Ascending aorta (tissue), 2 donors: ENCODE measurements at regions not wholly inside any gene's neighbourhood (a gene's known extent, or its start where the extent isn't known, plus 50 kb on each side); places are given as distances from the start of the nearest gene placed in this dataset.

Source experiments
- DNase-seq, 2 donors: peaks; one replicate each; pipeline ENCODE4 v3.0.0-alpha.2; 2019; ENCODE audit warnings: low spot score in 2 of 2
- H3K27ac ChIP-seq, 2 donors: fragments of 200-600 bp; sonication (generic); one replicate each; pipeline ENCODE4 v1.5.1; 2016 to 2017; ENCODE audit warnings: mild to moderate bottlenecking in 1 of 2
- H3K27me3 ChIP-seq: fragments of 200-600 bp; sonication (generic); one replicate; pipeline ENCODE4 v1.5.1; 2017
- H3K36me3 ChIP-seq, 2 donors: fragments of 200-600 bp; sonication (generic); one replicate each; pipeline ENCODE4 v1.5.1; 2016
- H3K4me1 ChIP-seq, 2 donors: fragments of 200-600 bp; sonication (generic); one replicate each; pipeline ENCODE4 v1.5.1; 2016 to 2017; ENCODE audit warnings: mild to moderate bottlenecking in 1 of 2
- H3K4me3 ChIP-seq, 2 donors: fragments of 200-600 bp; sonication (generic); one replicate each; pipeline ENCODE4 v1.5.1; 2016 to 2017; ENCODE audit warnings: mild to moderate bottlenecking in 1 of 2
- H3K9me3 ChIP-seq, 2 donors: fragments of 200-600 bp; sonication (generic); one replicate each; pipeline ENCODE4 v1.5.1; 2016
- CTCF ChIP-seq, 3 experiments: fragments of 200-600 bp in 2 of 3; fragments of 450-650 bp in 1 of 3; sonication (generic) in 2 of 3; IDR thresholded peaks; one replicate each; pipeline ENCODE4 v1.5.1; 2016 to 2019; ENCODE audit warnings: antibody characterized with exemption in 3 of 3, mild to moderate bottlenecking in 1 of 3, moderate library complexity in 1 of 3
- intact Hi-C: fragments of 100-400 bp; cut with DNase I; formaldehyde crosslinking; loops from one replicate; pipeline ENCODE4 v1.15.1; 2023

- intact Hi-C loops: no loop called here
- Histone ChIP-seq H3K9me3 (no peaks in the 10 kb centered on the region), H3K27ac (no peak overlapping the region), H3K36me3 (no peaks in the 10 kb centered on the region), H3K27me3 (no peaks in the 10 kb centered on the region), H3K4me1 (no peaks in the 10 kb centered on the region), H3K4me3 (no peak overlapping the region)
- no peak for DNase-seq
- TF ChIP-seq CTCF (IDR thresholded peaks at IDR 0.05): no peak
Observed at GRCh38 chr16:9438991-9439390, 347.5 kb downstream of the HAPSTR1 start.

GRCh38 chr16:9441012-9441411 lies 349.6 kb downstream of the HAPSTR1 start:
- no peak overlapping the region for H3K27ac ChIP-seq
- no peak for DNase-seq
- intact Hi-C loops: no loop called here
- H3K27me3 ChIP-seq: no peaks in the 10 kb centered on the region
- H3K9me3 ChIP-seq: no peaks in the 10 kb centered on the region
- TF ChIP-seq CTCF (IDR thresholded peaks at IDR 0.05): no peak
- H3K4me1 ChIP-seq: no peaks in the 10 kb centered on the region
- H3K36me3 ChIP-seq: no peaks in the 10 kb centered on the region
- no peak overlapping the region for H3K4me3 ChIP-seq

GRCh38 chr16:9443864-9444263 lies 352.4 kb downstream of the HAPSTR1 start:
- H3K27ac ChIP-seq: no peak overlapping the region
- DNase-seq: no peak
- H3K4me1 ChIP-seq: no peaks in the 10 kb centered on the region
- H3K4me3 ChIP-seq: no peak overlapping the region
- no peaks in the 10 kb centered on the region for H3K9me3 ChIP-seq
- TF ChIP-seq CTCF (IDR thresholded peaks at IDR 0.05): no peak
- H3K36me3 ChIP-seq: no peaks in the 10 kb centered on the region
- H3K27me3 ChIP-seq: no peaks in the 10 kb centered on the region
- intact Hi-C loops: no loop called here

- DNase-seq: no peak
- H3K4me1 ChIP-seq: no peaks in the 10 kb centered on the region
Observed at GRCh38 chr16:9446471-9447194, 355.2 kb downstream of the HAPSTR1 start.

GRCh38 chr16:9447195-9447551 lies 355.7 kb downstream of the HAPSTR1 start:
- intact Hi-C loops: no loop called here
- Histone ChIP-seq H3K4me3 (no peak overlapping the region), H3K27ac (no peak overlapping the region), H3K36me3 (no peaks in the 10 kb centered on the region), H3K4me1 (no peaks in the 10 kb centered on the region), H3K27me3 (no peaks in the 10 kb centered on the region), H3K9me3 (peaks cover 0 to 11% of the 10 kb centered on the region in 2 donors)
- no peak for TF ChIP-seq CTCF (IDR thresholded peaks at IDR 0.05)
- no peak for DNase-seq

More at GRCh38 chr16:9446471-9447194, 355.2 kb downstream of the HAPSTR1 start:
- H3K27me3 ChIP-seq: no peaks in the 10 kb centered on the region
- intact Hi-C loops: no loop called here
- peaks cover 0 to 11% of the 10 kb centered on the region in 2 donors for H3K9me3 ChIP-seq
- no peak for TF ChIP-seq CTCF (IDR thresholded peaks at IDR 0.05)
- no peak overlapping the region for H3K4me3 ChIP-seq
- no peak overlapping the region for H3K27ac ChIP-seq
- H3K36me3 ChIP-seq: no peaks in the 10 kb centered on the region

GRCh38 chr16:9447699-9448098 lies 356.3 kb downstream of the HAPSTR1 start:
- Histone ChIP-seq H3K27ac (no peak overlapping the region), H3K36me3 (no peaks in the 10 kb centered on the region), H3K9me3 (peaks cover 0 to 11% of the 10 kb centered on the region in 2 donors), H3K4me1 (no peaks in the 10 kb centered on the region), H3K4me3 (no peak overlapping the region), H3K27me3 (no peaks in the 10 kb centered on the region)
- no peak for DNase-seq
- intact Hi-C loops: no loop called here
- TF ChIP-seq CTCF (IDR thresholded peaks at IDR 0.05): no peak
